Anterior cingulate cortex (tissue), 58 donors: ENCODE measurements at regions not wholly inside any gene's neighbourhood (a gene's known extent, or its start where the extent isn't known, plus 50 kb on each side); places are given as distances from the start of the nearest gene placed in this dataset.
A peak's percentile ranks its signal among the peaks of the same experiment; 100 is the strongest.
"Not testable (repeated sequence)": the region's sequence is repeated elsewhere in the genome, so short reads cannot be mapped to it uniquely, and the experiment has no call there.

Experiments used
- DNase-seq, 58 donors: peaks; one replicate each; lab custom pipeline; 2025; lab: John Stamatoyannopoulos, UW

- no peak for DNase-seq
These were observed 252.3 kb downstream of the CXCL12 start for GRCh38 chr10:44132361-44133289.

GRCh38 chr10:44126291-44126717, 258.6 kb downstream of the CXCL12 start:
- no peak for DNase-seq

GRCh38 chr10:44125879-44126278, 259.0 kb downstream of the CXCL12 start:
- no peak for DNase-seq

GRCh38 chr10:44118500-44118899, 266.4 kb downstream of the CXCL12 start:
- no peak for DNase-seq

GRCh38 chr10:44116474-44116873, 268.4 kb downstream of the CXCL12 start:
- DNase-seq = no peak

GRCh38 chr10:44115516-44115915, 269.4 kb downstream of the CXCL12 start:
- DNase-seq = no peak

GRCh38 chr10:44114441-44114840, 270.5 kb downstream of the CXCL12 start:
- DNase-seq = no peak

- DNase-seq = not testable (repeated sequence)
These were observed 272.6 kb downstream of the CXCL12 start for GRCh38 chr10:44112280-44112679.

GRCh38 chr10:44105696-44106095, 279.2 kb downstream of the CXCL12 start:
- DNase-seq = no peak

- DNase-seq = no peak
These were observed 282.1 kb downstream of the CXCL12 start for GRCh38 chr10:44102726-44103255.

- DNase-seq = no peak
These were observed 283.8 kb downstream of the CXCL12 start for GRCh38 chr10:44101082-44101481.

GRCh38 chr10:44099511-44099910, 285.4 kb downstream of the CXCL12 start:
- DNase-seq = no peak

- not testable (repeated sequence) for DNase-seq
These were observed 288.7 kb downstream of the CXCL12 start for GRCh38 chr10:44096217-44096616.

- no peak for DNase-seq
These were observed 295.2 kb downstream of the CXCL12 start for GRCh38 chr10:44089671-44090070.

GRCh38 chr10:44087403-44087802, 297.5 kb downstream of the CXCL12 start:
- no peak for DNase-seq

- no peak for DNase-seq
These were observed 301.0 kb downstream of the CXCL12 start for GRCh38 chr10:44083719-44084400.

- DNase-seq = no peak
These were observed 313.4 kb downstream of the CXCL12 start for GRCh38 chr10:44071479-44071878.

GRCh38 chr10:44070282-44070681, 314.6 kb downstream of the CXCL12 start:
- DNase-seq = peak in 30 of 58 donors; percentile 11 to 56 (median 34)

- DNase-seq = peak in 1 of 58 donors; percentile 12
These were observed 315.3 kb downstream of the CXCL12 start for GRCh38 chr10:44069573-44069972.

- DNase-seq = no peak
These were observed 316.0 kb downstream of the CXCL12 start for GRCh38 chr10:44068716-44069482.

- DNase-seq = no peak
These were observed 317.5 kb downstream of the CXCL12 start for GRCh38 chr10:44067432-44067831.
